NCI-H2171 (cell line): ENCODE measurements at regions not wholly inside any gene's neighbourhood (a gene's known extent, or its start where the extent isn't known, plus 50 kb on each side); places are given as distances from the start of the nearest gene placed in this dataset.

ENCODE experiments used
- DNase-seq: peaks from one replicate; lab custom pipeline; 2025; lab: John Stamatoyannopoulos, UW

- no peak for DNase-seq
Observed at GRCh38 chr9:134487066-134487710, 154.4 kb upstream of the COL5A1 start.

- no peak for DNase-seq
Observed at GRCh38 chr9:134488331-134489280, 153.0 kb upstream of the COL5A1 start.

DNA sequence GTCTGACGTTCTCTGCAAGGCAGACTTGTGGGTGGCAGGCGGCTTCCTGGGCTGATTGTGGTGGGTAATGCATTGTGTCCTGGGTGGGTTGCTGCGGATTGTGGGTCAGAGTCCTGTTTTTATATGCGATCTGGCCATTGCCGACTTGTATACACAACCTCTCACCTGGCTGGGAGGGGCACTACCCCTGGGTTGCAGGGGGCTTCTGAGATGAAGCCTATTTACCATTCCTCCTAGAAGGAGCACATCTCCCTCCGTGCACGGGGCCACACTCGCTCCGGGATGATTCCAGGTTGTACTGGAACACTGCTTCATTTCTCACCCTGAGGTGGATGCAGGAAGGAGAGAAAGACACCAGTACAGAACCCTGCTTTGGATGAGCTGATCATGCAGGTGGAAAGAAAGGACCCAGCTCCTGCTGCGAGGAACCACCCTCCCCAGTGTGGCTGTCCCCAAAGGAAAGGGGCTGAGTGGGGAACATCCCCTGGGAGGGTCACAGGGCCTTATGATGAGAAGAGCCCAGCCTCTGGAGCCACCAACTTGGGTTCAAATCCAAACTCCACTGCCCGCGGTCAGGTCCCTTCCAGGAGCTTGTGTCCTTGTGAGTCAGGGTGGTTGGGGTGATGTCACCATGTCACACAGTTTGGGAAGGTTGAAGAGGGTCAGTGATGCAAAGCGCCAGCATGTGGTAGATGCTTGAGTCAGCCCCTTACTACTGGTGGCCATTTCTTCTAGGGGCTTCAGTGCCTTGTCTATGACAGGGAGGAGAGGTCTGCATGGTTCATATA is 151.8 kb upstream of the COL5A1 start:
- no peak for DNase-seq

GRCh38 chr9:134490446-134490845 is 151.2 kb upstream of the COL5A1 start:
- no peak for DNase-seq

DNA sequence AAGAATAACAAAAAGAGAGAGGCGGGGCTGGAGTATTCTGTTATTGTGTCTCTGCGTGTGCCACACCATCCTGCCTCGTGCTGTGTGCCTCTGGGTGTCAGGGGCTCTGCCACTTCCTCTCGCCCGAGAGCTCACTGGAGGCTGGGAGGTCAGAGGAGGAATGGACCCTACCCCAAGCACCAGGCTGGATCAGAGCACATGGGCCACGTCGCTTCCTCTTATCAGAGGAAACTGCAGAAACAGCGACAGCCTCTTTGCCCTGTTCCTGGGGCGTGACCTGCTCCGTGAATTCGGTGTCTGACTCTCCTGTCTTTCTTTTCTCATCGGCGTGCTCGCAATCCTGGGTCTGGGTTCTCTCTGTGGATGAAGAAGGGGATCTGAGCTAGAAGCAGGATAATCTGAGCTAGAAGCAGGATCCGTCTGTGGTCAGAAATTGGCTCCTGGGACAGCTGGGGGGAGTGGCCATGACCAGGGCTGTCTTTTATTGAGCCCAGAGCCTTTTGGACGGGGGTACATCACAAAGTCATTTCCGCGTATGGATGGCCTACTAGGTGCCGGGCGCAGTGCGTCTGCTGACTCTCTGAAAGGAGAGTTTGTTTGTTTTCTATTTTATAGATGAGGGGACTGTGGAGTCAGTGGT is 150.3 kb upstream of the COL5A1 start:
- DNase-seq = no peak

- DNase-seq = no peak
Observed at GRCh38 chr9:134491856-134492255, 149.7 kb upstream of the COL5A1 start.

DNA sequence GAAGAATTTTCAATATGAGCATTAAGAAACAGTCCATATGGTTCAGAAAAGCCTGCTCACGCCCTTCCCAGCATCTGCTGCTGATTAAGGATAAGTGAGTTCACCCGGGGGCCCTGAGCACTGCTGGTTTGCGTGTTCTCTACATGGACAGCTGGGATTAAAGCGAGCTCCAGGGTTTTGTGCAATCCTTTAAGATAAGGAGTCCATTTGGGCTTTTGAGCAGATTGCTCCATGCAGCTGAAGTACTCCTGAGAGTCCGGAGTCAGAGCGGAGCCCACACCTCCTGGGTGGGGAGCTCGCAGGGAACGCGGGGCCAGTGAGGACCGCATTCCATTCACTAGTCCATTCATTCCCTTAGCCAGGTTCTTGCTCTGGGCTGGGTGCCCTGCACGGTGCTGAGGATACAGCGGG is 149.3 kb upstream of the COL5A1 start:
- peak; percentile 80 for DNase-seq

- no peak for DNase-seq
Observed at GRCh38 chr9:134492721-134493460, 148.7 kb upstream of the COL5A1 start.

- no peak for DNase-seq
Observed at GRCh38 chr9:134493461-134494272, 147.9 kb upstream of the COL5A1 start.

- no peak for DNase-seq
Observed at GRCh38 chr9:134494273-134494815, 147.3 kb upstream of the COL5A1 start.

GRCh38 chr9:134494905-134495304 is 146.7 kb upstream of the COL5A1 start:
- DNase-seq = no peak

GRCh38 chr9:134495881-134496412 is 145.7 kb upstream of the COL5A1 start:
- no peak for DNase-seq

DNA sequence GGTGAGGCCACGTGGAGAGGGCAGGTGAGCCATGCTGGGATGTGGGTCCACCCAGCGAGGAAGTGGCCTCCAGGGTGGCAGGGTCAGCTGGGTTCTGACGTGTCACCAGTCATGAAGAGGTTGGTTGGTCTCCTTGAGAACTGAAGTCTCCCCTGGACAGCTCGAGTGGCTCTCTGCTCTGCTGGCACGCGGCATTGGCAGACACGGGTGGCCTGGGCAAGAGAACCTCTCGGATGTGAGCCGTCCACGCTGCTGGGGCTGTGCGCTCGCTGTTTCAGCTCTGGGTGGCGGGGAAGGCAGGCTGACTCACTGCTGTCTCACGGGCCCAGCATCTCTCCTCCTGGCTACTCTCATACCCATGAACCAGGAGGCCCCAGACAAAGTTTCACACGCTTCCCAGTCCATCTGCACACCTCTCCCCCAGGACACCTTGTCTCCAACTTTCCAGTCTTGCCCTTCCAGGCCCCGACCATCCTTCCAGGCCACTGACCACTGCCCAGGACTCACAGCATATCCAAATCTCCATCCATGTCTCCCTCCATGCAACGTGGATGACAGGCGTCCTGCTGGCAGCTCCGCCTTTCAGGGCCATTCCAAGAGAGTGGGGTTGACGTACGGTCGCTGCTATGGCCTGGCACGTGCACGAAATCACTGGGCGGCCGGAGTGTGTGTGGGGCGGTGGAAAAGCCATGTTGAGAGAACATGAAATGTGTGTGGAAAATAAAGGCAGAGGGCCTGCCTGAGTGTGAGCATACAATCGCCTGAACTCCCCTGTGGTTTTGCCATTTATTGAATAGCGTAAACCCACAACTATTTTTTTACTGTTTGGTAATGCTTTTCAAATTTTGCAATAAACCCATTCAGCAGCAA is 145.0 kb upstream of the COL5A1 start:
- no peak for DNase-seq

DNA sequence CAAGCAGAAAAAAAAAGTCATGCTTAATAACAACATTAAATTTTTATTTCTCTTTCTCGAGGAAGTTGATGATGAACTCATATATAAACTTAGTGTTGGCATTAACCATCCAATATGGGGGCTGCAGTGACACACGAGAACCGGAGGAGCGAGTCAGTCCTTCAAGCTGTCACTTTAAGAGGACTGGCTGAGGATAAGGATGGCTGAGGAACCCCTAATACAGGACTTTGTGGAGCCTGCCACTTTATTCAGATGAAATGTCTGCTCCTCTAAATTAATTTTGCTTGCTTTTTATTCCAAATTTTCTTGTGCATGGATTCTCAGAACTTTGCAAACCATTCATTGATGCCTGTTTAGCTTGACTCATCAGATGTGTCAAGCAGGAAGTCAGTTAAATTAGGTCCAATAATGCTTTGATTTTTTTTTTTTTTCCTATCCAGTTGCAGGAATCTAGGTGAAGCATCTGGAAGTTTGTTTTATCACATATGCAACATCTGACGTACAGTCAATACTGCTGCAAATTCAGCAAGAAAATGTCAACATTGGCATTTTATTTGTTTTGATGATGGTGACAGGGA is 144.2 kb upstream of the COL5A1 start:
- no peak for DNase-seq

GRCh38 chr9:134498814-134499166 is 142.8 kb upstream of the COL5A1 start:
- no peak for DNase-seq

DNA sequence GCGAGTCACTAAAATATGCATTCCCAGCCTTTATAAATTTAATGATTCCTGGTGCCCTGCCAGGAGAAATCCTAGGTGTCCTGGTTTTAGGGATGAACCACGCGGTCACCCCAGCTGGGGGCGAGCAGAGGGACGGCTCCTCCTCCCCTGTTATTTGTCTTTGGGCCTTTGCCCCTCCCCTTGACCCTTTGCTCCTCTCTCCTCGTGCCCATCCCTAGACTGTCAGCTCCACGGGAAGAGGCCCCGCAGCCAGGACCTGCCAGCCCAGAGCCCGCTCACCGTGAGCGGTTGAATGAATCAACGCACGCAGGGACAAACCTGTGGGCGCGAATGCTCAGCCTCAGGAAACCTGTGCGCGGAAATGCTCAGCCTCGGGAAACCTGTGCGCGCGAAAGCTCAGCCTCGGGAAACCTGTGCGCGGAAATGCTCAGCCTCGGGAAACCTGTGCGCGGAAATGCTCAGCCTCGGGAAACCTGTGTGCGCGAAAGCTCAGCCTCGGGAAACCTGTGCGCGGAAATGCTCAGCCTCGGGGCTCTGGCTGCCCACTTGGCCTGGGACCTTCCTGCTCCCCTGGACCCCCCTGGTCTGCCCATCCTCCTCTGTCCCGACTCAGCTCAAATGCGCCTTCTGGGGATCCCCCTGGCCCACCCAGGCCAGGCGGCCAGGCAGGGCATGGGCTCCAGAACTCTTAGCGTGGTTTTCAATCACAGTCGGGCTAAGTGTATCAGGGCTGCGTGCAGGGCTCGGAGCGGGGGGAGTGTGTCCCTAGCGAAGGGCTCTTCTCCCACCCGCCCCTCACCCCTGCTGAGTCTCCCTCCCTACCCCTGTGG is 140.5 kb upstream of the COL5A1 start:
- no peak for DNase-seq

- no peak for DNase-seq
Observed at GRCh38 chr9:134501761-134502265, 139.8 kb upstream of the COL5A1 start.
